ENCODE measurements at regions not wholly inside any gene's neighbourhood (a gene's known extent, or its start where the extent isn't known, plus 50 kb on each side); places are given as distances from the start of the nearest gene placed in this dataset.
"Not testable (repeated sequence)": the region's sequence is repeated elsewhere in the genome, so short reads cannot be mapped to it uniquely, and the experiment has no call there.

DNA sequence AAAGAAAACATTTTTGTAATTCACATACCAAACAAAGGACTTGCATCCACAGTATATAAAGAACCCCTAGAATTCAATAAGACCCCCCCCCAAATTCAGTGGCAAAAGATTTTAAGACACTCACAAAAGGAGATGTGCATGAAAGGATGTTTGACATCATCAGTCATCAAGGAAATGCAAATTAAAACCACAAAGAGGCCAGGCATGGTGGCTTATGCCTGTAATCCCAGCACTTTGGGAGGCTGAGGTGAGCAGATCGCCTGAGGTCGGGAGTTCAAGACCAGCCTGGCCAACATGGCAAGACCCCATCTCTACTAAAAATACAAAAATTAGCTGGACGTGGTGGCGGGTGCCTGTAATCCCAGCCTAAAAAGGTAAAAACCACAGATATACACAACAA is 61.3 kb downstream of the AIPL1 start:
- not testable (repeated sequence) for DNase-seq

DNA sequence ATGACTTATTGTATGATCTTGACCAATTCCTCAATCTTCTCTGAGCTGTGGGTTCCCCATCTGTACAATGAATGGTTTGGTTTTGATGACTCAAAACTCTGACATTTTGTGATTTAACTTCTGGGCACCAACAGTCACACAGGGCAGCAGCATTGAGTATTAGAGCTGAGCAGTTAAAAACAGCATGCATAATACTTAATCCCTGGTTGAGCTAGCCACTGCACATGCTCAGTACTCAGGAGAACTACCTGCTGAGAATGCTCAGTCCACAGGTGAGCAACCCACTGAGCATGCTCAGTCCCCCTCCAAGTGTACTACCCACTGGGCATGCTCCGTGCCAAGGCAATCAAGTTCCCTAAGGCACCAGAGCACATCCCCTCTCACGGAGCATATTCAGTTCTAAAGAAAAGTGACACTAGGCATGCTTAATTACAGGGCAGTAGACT is 68.7 kb downstream of the AIPL1 start:
- no peak for DNase-seq

DNA sequence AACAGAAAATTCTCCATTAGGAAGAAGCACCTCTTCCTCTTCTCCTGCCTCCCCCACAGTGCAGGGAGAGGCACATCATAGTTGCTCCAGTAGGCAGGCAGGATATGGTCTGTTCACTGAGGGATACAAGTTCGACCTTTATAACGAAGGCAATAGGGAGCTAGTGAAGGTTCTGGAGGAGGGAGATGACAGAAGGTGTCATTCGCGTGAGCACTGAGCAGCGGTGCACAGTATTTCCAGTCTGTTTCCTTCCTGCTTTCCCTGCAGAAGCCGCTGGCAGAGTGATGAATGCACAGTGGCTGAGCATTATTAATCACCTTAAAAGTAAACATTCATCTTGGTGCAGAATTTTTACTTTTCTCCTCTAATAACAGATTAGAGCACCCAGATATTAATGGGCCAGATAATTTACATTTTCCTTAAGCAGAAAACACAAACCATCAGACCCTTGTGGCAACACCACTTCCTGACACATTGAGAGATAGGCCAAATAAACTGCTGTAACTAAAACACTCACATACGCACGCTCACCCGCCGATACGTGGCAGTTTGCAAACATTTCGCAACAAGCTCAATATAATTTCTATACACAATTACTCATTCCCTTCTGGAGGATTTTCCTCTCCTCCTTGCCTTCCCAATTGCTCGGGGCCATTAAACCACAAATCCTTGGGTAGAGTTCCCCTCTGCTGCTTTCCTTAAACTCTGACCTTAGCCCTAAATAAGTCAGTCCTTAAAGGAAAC is 69.5 kb downstream of the AIPL1 start:
- DNase-seq, result no peak

DNA sequence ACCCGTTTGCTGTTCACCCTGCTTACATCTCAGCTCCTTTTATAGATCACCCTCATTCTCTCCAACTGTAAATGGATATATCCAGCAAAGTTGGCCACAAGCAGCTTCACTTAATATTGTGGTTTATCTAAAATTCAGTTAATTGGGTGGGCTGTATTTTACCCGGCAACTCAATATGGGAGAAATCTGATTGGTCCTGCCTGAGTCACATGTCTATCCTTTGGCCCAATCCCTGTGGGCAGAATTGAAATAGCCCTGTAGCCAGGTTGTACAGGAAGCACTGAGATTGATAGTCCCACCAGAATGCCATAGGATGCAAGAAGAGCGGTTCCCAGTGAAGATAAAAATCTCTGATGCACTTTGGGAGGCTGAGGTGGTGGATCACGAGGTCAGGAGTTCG is 73.2 kb downstream of the AIPL1 start:
- DNase-seq, result peak in 1 of 2 experiments; percentile 25

DNA sequence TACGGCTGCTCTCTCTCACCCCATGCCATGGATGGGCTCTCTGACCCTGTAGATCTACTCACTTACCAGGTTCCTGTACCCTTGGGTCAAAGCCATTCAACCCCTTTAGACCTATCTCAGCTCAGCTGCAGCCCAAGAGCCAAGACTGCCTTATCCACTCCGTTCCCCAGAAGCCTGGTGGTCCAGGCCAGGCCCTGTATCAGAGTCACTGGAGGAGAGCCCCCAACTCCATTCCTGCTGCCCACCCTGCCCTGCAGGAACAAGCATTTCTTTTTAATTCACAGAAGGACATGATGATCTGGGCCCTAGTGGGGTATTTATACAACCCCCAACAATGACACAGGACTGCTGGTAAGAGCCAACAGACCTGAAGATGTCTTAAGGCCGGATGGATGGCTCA is 76.8 kb downstream of the AIPL1 start:
- DNase-seq, result no peak

DNA sequence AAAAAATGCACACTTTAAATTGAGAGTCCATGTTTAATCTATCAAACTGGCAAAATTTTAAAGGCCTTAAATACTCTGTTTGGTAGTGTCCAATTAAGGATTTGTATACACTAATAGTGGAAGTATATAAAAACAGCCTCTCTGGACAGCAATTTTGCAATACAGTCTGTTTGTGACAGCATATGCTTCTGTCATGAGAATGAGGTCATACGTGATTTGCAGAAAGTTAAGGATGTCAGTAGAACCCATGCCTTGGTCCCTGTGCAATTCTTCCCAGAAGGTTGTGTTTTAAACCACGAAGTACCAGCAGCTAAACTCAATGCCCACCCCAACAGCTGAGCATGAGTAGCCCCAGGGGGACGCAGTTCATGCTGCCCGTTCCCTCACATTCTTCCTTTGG is 78.4 kb downstream of the AIPL1 start:
- no peak for DNase-seq

DNA sequence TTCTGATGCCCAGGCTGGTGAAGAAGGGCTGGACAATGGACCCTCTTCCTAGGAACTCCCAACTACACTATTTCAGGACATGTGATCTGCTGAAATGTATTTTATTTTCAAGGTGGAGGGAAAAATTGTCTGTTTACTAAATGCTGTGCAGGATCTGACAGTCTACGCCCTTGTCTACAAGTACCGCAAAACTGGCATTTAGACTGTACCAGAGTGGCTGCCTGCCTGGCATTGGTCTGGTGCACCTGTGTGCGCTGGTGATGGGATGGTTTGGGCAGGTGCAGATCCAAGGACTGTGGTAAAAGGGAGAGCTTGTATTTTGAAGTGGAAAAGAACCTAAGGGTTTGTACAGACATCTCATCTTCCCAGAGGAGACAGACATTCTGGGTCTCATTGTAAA is 79.7 kb downstream of the AIPL1 start:
- no peak for DNase-seq

DNA sequence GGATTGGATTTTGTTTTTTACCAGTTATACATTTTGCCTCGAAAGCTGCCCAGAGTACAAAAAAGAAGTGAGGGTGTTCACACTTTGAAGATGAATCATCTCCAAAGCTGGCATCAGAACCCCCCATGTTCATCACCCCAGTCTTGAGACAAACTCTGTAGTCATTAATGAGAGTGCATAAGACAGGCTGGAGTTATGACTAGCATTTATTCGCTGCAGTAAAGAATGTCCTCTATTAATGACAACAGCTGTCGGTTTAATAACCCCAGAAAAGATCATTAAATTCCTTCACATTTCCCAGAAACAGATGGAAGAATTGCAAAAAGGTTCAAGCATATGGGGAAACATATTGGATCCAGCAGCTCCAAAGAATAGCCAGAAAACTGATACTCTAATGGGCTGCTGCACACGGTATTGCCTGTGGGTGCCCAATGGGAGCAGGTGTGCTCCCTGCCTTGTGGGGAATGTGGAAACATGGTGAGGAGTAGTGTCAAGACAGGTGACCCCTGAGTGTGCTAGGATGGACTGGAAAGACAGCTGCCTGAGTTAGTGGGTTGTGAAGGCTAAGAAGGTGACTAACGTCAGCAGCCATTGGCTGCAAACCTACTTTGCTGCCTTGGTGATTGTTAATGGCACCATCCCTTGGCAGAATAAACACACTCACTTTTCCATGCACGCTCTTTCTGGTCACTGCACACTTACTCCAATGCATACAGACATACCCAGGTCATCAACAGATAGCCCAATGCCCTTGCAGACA is 81.9 kb downstream of the AIPL1 start:
- DNase-seq, result no peak

DNA sequence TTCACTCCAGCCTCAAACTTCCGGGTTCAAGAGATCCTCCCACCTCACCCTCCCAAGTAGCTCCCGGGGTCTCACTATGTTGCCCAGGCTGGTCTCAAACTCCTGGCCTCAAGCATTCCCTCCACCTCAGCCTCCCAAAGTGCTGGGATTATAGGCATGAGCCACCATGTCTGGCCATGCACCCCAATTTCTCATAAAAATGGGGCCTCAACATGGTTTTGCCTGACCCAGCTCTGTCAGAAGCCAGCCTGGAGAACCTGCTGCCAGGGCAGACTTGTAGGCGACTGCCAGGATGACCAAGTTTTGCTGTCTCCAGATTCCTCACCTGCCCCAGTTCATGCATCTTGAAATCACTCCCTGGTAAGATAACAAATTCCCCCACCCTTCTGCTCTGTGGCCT is 82.9 kb downstream of the AIPL1 start:
- no peak for DNase-seq

DNA sequence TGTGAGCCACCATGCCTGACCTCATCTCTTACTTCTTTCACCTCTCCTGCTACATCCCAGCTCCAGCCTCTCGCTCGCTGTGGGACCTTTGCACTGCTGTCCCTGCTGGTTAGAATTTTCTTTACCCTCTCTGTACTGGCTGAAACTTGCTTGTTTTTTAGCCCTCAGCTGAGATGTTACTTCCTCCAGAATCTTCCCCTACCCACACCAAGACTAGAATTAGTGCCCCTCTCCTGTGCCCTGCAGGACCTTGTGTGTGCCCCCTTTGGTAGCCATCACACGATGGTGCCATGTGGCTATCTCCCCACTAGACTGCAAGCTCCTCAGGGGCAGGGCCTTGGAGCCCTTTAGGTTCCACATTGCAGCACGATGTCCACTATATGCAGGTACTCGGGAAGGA is 84.1 kb downstream of the AIPL1 start:
- DNase-seq, result no peak

DNA sequence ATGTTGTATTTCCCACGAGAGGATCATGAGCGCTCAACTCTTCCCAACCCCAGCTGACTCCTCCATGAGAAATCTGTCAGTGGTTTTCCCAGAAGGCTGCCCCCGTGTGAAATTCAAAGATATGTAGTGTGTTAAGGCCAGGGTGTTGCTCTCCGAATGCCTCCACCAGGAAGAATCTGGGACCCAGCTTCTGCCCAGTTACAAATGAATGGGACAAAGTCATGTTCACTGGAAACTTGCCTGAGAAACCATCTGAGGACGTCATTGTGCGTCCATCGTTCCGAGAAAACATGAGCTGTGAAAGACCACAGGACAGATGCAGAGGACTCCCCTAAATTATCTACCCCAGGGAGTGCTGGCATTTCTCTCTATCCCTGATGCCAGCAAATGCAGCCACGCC is 86.0 kb downstream of the AIPL1 start:
- DNase-seq, result no peak

DNA sequence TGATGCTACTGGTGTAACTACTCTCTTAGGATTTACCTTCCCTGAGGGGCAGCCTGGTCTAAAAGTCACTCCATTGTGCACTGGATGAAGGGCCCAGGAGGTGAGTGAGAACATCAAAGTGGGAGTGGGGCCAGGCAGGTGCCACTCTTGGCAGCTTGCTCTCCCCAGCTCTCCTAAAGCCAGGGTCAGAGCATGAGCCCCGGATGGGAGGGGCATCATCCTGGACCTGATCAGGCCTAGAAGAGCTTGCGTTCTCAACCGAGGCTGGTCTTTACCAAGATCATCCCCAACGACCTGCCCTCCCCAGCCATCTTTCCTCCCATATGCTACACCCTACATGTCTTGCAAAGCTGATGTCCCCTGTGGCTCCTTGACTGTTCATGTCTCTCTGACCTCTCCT is 87.1 kb downstream of the AIPL1 start:
- DNase-seq, result no peak

DNA sequence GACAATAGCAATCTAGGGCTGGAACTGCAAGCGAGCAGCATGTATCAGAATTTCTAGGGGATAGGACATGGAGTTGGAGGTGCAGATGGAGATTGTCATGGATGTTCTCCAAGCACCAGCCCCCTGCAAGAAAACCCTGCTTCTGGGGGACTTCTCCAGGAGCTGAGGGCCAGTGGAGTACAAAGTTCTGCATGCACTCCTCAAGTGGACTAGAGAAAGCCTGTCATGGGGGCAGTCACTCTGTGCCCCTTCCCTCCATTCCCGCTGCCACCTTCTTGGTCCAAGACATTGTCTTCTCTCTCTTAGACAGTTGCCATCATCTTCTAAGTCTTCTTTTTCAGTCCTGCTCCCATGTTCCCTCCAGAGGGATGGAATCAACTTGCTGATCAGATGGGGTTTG is 87.9 kb downstream of the AIPL1 start:
- no peak for DNase-seq

DNA sequence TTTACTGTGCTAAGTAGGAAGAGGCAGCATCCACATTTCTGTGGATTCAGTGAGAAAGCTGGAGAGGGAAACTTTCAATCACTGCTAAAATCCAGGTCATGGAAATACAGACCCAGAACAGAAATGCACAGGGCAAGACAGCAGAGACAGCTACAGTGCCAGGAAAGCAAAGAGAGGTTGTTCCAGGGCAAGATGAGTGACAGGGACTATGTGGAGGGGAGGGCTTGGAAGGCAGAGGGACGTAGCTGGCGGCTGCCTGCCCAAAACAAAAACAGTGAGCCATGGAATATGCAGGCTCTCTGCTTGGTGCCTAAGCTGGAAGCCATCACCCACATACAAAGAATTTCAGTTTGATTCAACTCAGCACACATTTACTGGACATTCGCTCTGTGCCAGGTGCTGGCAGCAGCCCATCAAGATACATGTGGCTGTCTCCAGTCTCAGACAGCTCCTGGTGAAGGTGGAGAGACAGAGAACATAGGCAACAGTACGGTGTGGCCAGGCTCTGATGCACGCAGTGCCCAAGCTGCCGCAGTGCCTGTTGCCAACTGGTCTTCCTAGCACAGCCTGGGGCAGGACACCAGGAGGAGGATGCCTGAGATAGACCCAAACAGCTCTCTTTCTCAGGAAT is 88.7 kb downstream of the AIPL1 start:
- peak in 1 of 2 experiments; percentile 16 for DNase-seq

DNA sequence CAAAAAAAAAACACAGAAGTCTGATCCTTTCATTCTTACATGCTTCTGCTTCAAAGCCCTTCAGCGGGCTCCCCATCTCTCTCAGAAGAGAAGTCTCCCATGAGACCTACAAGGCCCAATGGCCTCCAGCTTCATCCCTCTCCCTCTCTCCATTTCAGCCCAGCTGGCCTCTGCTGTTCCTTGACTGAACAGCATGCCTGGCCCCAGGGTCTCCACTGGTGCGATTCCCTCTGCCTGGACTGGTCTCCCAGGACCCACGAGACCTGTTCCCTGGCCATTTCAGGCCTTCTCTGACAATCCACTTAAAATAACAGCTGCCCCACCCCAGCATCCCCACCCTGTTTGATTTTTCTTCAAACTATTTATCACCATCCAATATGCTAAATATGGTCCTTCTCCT is 91.2 kb downstream of the AIPL1 start:
- DNase-seq, result no peak

DNA sequence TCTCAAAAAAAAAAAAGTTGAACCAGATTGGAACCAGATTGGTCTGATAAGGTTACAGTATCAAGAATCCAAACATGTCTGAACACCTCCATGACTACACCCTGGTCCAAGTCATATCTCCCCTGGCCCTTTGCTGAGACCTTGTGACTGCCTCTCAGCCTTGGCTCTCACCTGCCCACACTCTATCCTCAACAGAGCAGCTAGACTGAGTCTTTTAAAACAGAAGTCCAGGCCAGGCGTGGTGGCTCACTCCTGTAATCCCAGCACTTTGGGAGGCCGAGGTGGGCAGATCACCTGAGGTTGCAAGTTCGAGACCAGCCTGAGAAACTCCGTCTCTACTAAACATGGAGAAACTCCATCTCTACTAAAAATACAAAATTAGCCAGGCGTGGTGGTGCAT is 91.7 kb downstream of the AIPL1 start:
- no peak for DNase-seq

DNA sequence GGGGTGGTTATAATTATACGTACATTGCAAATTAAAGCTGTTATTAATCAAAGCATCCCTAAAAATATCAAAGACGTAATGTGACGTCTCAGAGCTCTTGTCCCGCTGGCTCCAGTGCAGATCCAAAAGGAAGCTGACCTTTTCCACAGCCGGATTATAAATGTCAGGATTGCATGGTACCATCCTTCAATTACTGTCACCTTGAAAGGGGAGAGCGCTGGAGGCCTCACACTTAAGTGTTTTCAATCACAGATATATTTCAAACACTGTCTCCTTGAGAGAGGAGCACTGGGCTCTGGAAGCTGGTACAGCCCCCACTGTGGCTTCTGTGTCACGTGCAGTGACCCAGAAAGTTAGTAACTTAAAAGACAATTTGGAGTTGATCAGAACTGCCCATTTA is 94.2 kb downstream of the AIPL1 start:
- no peak for DNase-seq

DNA sequence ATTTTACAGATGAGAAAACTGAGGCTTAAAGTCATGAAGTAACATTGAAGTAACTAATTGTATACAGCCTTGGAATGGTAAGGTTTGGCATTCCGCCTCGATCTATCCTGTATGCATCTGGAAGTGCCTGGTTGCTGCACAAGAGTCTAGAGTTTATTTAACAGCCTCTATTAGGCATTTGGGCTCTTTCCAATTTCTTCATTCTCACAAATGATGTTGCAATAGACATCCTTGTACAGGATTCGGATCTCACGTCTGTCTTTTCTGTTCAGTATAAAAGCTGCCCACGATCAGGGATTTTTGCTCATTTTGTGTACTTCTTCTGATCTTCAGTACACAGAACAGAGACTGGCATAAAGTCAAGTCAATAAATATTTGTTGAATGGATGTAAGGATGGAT is 100.5 kb downstream of the AIPL1 start:
- DNase-seq, result peak in 1 of 2 experiments; percentile 5

DNA sequence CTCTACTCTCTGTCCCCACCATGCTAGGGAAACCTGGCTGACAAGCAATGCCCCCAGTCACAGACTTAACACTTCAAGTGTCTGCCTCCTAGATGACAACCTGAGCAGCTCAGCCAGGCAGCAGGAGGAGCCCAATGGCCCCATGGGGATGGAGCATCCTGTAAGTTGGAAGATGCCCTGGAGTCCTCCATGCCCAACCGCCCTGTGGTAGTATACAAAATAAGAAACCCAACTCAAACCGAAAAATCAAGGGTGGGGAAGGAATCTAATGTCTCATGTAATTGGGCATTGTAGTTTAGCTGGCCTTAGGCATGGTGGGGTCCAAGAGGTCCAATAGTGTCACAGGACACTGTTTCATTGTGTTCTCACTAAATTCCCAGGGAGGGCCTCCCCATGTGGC is 104.0 kb downstream of the AIPL1 start:
- DNase-seq, result no peak

DNA sequence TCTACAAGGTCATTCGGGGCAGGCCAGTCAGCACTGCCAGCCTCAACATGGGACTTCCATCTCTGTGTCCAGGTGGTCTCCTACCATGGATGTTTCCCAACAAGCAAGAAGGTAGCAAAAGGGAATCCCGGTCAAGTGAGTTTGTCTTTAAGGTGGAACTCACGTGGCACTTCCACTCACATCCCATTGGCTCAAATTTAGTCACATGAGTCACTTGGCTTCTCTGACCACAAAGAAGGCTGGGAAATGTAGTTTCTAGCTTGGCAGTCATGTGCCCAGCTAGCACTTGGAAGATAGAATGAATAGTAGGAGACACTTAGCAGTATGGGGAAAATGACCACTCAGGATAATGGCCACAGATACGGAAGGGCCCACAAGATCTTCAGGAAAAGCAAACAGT is 106.6 kb downstream of the AIPL1 start:
- no peak for DNase-seq

DNA sequence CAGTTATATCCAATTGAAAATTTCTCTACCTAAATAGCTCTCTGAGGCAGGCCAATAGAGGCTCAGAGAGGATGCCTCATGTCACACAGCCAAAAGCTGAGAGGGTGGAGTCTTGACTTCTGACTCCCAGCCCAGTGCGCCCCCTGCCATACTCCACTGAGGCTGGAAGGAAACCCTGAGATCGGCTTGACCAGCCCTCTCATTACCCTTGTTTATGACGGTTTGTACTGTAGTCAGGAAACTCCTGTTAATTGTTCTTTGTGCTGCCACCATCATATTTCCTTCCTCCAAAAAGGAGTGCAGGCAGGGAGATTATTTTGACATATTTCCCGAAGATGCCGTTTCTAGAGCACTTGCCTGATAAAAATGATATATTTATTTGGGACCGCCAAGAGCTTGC is 107.9 kb downstream of the AIPL1 start:
- DNase-seq, result no peak

DNA sequence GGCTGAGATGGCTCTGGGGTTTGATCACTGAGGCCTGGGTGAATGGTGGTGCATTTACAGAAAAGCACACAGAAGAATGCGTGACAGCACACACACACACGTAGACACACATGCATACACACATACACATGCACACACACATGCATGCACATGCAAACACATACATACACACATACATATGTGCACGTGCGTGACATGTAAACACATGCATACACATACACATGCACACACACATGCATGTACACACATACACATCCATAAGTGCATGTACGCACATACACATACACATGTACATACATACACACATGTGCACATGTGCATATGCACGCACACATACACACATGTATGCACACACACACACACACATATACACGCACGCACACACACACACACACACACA is 108.4 kb downstream of the AIPL1 start:
- no peak for DNase-seq

DNA sequence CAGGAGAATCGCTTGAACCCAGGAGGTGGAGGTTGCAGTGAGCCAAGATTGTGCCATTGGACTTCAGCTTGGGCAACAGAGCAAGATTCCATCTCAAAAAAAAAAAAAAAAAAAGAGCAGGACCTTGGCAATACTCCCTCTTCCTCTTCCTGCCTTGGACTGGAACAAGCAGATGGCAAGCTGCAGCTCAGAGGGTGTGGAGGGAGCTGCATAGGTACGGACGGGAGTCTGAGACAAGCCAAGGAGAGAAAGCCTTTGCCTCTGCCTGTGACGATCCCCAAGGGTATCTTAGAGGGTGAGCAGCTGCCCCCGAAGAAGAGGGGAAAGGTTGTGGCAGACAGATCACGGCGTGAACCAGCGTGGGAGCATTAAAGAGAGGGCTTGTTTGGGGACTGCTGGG is 109.2 kb downstream of the AIPL1 start:
- no peak for DNase-seq

DNA sequence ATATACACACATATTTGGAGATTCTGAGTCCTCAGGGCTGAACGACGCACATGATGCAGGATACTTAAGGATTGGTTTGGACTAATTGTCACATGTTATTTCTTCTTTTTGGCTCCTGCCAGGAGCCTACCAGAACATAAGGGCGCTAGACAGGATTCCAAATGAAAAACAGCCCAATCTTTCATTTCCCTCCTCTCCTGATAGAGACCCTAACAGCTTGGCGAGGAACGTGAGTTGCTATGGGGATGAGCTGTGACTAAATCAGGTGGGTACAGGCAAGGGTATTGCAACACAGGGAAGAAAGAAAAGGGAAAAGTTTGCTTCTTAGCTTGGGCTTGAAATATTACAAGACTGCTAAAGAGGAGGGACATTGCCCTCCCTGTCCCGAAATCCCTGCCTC is 109.9 kb downstream of the AIPL1 start:
- no peak for DNase-seq
